ENCODE measurements at regions not wholly inside any gene's neighbourhood (a gene's known extent, or its start where the extent isn't known, plus 50 kb on each side); places are given as distances from the start of the nearest gene placed in this dataset.

- Histone ChIP-seq H2AFZ (no peak overlapping the region), H3K79me2 (ENCODE audit: insufficient read depth) (no peaks in the 10 kb centered on the region), H3K27ac (no peak overlapping the region), H3K4me2 (ENCODE audit: unreplicated experiment) (no peak overlapping the region), H3K9me2 (ENCODE audit: insufficient read depth) (no peaks in the 10 kb centered on the region), H3K9ac (no peak overlapping the region), H3K4me1 (ENCODE audit: insufficient read depth) (no peaks in the 10 kb centered on the region), H3K4me3 (no peak overlapping the region), H3K9me3 (ENCODE audit: low read depth) (no peaks in the 10 kb centered on the region), H3K36me3 (ENCODE audit: low read depth) (no peaks in the 10 kb centered on the region), H3F3A (ENCODE audit: insufficient read depth) (no peaks in the 10 kb centered on the region), H4K20me1 (ENCODE audit: insufficient read depth) (no peaks in the 10 kb centered on the region), H3K27me3 (replicated peaks; ENCODE audit: insufficient read depth) (no peaks in the 10 kb centered on the region; the same call in 1 of the 2 replicates)
- in situ Hi-C loops (cut with MboI), result no loop called here
- WGBS, 2 experiments (ENCODE audit: low coverage in 1 of 2, low lambda C conversion rate in 2 of 2, missing lambda C conversion rate in 2 of 2), result 71 to 72% methylated on average over 22 of the region's 22 CpGs
- no peak for DNase-seq
- TF ChIP-seq EZH2phosphoT487 (IDR thresholded peaks at IDR 0.05; ENCODE audit: insufficient read depth, low read depth) (no peak), EZH2 (IDR thresholded peaks at IDR 0.05; ENCODE audit: insufficient read depth, poor library complexity, severe bottlenecking) (no peak)
Observed at GRCh38 chr6:169934699-169935347, 183.4 kb downstream of the ERMARD start.

- no peak overlapping the region for H3K9ac ChIP-seq
- 22 to 29% methylated on average over 32 to 37 of the region's 37 CpGs for WGBS, 2 experiments (ENCODE audit: low coverage in 1 of 2, low lambda C conversion rate in 2 of 2, missing lambda C conversion rate in 2 of 2)
- H2AFZ ChIP-seq, result no peak overlapping the region
- no peaks in the 10 kb centered on the region for H3K9me3 ChIP-seq (ENCODE audit: low read depth)
- DNase-seq, result peak; percentile 68
- H3K27me3 ChIP-seq (replicated peaks; ENCODE audit: insufficient read depth), result no peaks in the 10 kb centered on the region; the same call in 1 of the 2 replicates
- H3K4me3 ChIP-seq, result no peak overlapping the region
- H3K79me2 ChIP-seq (ENCODE audit: insufficient read depth), result no peaks in the 10 kb centered on the region
- H3K36me3 ChIP-seq (ENCODE audit: low read depth), result no peaks in the 10 kb centered on the region
- in situ Hi-C loops (cut with MboI), result no loop called here
- no peak overlapping the region for H3K27ac ChIP-seq
- H3K9me2 ChIP-seq (ENCODE audit: insufficient read depth), result no peaks in the 10 kb centered on the region
- no peaks in the 10 kb centered on the region for H3F3A ChIP-seq (ENCODE audit: insufficient read depth)
- H4K20me1 ChIP-seq (ENCODE audit: insufficient read depth), result no peaks in the 10 kb centered on the region
- H3K4me1 ChIP-seq (ENCODE audit: insufficient read depth), result no peaks in the 10 kb centered on the region
- H3K4me2 ChIP-seq (ENCODE audit: unreplicated experiment), result no peak overlapping the region
- TF ChIP-seq EZH2phosphoT487 (IDR thresholded peaks at IDR 0.05; ENCODE audit: insufficient read depth, low read depth) (no peak), EZH2 (IDR thresholded peaks at IDR 0.05; ENCODE audit: insufficient read depth, poor library complexity, severe bottlenecking) (no peak)
Observed at GRCh38 chr6:169933839-169934698, 182.6 kb downstream of the ERMARD start.

GRCh38 chr6:169933251-169933821 is 181.9 kb downstream of the ERMARD start:
- no peaks in the 10 kb centered on the region; the same call in 1 of the 2 replicates for H3K27me3 ChIP-seq (replicated peaks; ENCODE audit: insufficient read depth)
- TF ChIP-seq EZH2phosphoT487 (IDR thresholded peaks at IDR 0.05; ENCODE audit: insufficient read depth, low read depth), result no peak
- H3K4me1 ChIP-seq (ENCODE audit: insufficient read depth), result no peaks in the 10 kb centered on the region
- H3F3A ChIP-seq (ENCODE audit: insufficient read depth), result no peaks in the 10 kb centered on the region
- no peak overlapping the region for H2AFZ ChIP-seq
- no peak overlapping the region for H3K4me3 ChIP-seq
- H3K79me2 ChIP-seq (ENCODE audit: insufficient read depth), result no peaks in the 10 kb centered on the region
- no peaks in the 10 kb centered on the region for H3K36me3 ChIP-seq (ENCODE audit: low read depth)
- no peak overlapping the region for H3K4me2 ChIP-seq (ENCODE audit: unreplicated experiment)
- DNase-seq, result no peak
- no peaks in the 10 kb centered on the region for H4K20me1 ChIP-seq (ENCODE audit: insufficient read depth)
- H3K9me3 ChIP-seq (ENCODE audit: low read depth), result no peaks in the 10 kb centered on the region
- no peaks in the 10 kb centered on the region for H3K9me2 ChIP-seq (ENCODE audit: insufficient read depth)
- 61 to 66% methylated on average over 13 to 17 of the region's 17 CpGs for WGBS, 2 experiments (ENCODE audit: low coverage in 1 of 2, low lambda C conversion rate in 2 of 2, missing lambda C conversion rate in 2 of 2)
- H3K9ac ChIP-seq, result no peak overlapping the region
- no peak overlapping the region for H3K27ac ChIP-seq
- in situ Hi-C loops (cut with MboI), result no loop called here

GRCh38 chr6:169932491-169932890 is 181.1 kb downstream of the ERMARD start:
- in situ Hi-C loops (cut with MboI), result no loop called here
- no peak overlapping the region for H3K27ac ChIP-seq
- H3K4me2 ChIP-seq (ENCODE audit: unreplicated experiment), result no peak overlapping the region
- WGBS, 2 experiments (ENCODE audit: low coverage in 1 of 2, low lambda C conversion rate in 2 of 2, missing lambda C conversion rate in 2 of 2), result 72 to 79% methylated on average over 22 of the region's 22 CpGs
- H3K27me3 ChIP-seq (replicated peaks; ENCODE audit: insufficient read depth), result no peaks in the 10 kb centered on the region; the same call in 1 of the 2 replicates
- no peak overlapping the region for H3K9ac ChIP-seq
- TF ChIP-seq EZH2phosphoT487 (IDR thresholded peaks at IDR 0.05; ENCODE audit: insufficient read depth, low read depth) (no peak), EZH2 (IDR thresholded peaks at IDR 0.05; ENCODE audit: insufficient read depth, poor library complexity, severe bottlenecking) (no peak)
- DNase-seq, result no peak
- no peaks in the 10 kb centered on the region for H3K36me3 ChIP-seq (ENCODE audit: low read depth)
- H3K79me2 ChIP-seq (ENCODE audit: insufficient read depth), result no peaks in the 10 kb centered on the region
- no peaks in the 10 kb centered on the region for H3F3A ChIP-seq (ENCODE audit: insufficient read depth)
- H2AFZ ChIP-seq, result no peak overlapping the region
- no peaks in the 10 kb centered on the region for H3K4me1 ChIP-seq (ENCODE audit: insufficient read depth)
- H4K20me1 ChIP-seq (ENCODE audit: insufficient read depth), result no peaks in the 10 kb centered on the region
- no peaks in the 10 kb centered on the region for H3K9me2 ChIP-seq (ENCODE audit: insufficient read depth)
- H3K9me3 ChIP-seq (ENCODE audit: low read depth), result no peaks in the 10 kb centered on the region
- H3K4me3 ChIP-seq, result no peak overlapping the region
